NB4 (cell line): ENCODE measurements at regions not wholly inside any gene's neighbourhood (a gene's known extent, or its start where the extent isn't known, plus 50 kb on each side); places are given as distances from the start of the nearest gene placed in this dataset.

Experiments
- MYC ChIP-seq: IDR thresholded peaks from 2 replicates; pipeline ENCODE4 v1.6.1; 2011; ENCODE audit warnings: low read depth, low read length
- POLR2A ChIP-seq: IDR thresholded peaks from 2 replicates; pipeline ENCODE4 v1.6.1; 2011; ENCODE audit warnings: mild to moderate bottlenecking; ENCODE audit not compliant: insufficient read length; ENCODE audit errors: extremely low read depth
- TF ChIP-seq, protein P1 (sequence below): IDR thresholded peaks from one replicate; pipeline ENCODE4 v1.5.1; 2012; ENCODE audit warnings: low read depth, low read length
- TF ChIP-seq, protein P2 (sequence below): IDR thresholded peaks from 2 replicates; pipeline ENCODE4 v1.6.1; 2011; ENCODE audit warnings: low read depth, low read length

DNA sequence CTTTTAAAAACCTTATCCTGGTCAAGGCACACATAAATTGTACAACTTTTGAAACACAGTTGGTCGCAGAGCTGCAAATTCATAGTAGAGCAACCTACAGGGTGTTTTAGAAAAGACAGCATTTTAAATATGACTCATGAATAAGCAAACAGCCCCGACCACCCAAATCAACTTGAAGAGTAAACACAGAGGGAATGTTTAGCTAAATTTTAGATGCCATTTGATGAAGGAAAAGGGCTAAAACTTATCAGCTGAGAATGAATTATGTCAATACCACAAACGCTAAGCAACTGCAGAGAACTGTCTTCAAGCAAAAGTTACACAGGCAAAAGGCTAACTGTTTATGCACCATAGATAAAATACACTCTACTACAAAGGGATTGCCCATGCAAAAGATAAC is 427.5 kb upstream of the PSMD7 start:
- TF ChIP-seq POLR2A (no peak), MYC (no peak)
- TF ChIP-seq, protein P1, sequence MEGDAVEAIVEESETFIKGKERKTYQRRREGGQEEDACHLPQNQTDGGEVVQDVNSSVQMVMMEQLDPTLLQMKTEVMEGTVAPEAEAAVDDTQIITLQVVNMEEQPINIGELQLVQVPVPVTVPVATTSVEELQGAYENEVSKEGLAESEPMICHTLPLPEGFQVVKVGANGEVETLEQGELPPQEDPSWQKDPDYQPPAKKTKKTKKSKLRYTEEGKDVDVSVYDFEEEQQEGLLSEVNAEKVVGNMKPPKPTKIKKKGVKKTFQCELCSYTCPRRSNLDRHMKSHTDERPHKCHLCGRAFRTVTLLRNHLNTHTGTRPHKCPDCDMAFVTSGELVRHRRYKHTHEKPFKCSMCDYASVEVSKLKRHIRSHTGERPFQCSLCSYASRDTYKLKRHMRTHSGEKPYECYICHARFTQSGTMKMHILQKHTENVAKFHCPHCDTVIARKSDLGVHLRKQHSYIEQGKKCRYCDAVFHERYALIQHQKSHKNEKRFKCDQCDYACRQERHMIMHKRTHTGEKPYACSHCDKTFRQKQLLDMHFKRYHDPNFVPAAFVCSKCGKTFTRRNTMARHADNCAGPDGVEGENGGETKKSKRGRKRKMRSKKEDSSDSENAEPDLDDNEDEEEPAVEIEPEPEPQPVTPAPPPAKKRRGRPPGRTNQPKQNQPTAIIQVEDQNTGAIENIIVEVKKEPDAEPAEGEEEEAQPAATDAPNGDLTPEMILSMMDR: no peak
- TF ChIP-seq, protein P2, sequence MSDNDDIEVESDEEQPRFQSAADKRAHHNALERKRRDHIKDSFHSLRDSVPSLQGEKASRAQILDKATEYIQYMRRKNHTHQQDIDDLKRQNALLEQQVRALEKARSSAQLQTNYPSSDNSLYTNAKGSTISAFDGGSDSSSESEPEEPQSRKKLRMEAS: no peak
